Heart left ventricle (tissue), 13 donors: ENCODE measurements at regions not wholly inside any gene's neighbourhood (a gene's known extent, or its start where the extent isn't known, plus 50 kb on each side); places are given as distances from the start of the nearest gene placed in this dataset.

ENCODE experiments used
- CTCF ChIP-seq, 12 donors: fragments of 200-600 bp; sonication (generic) in 4 of 12; IDR thresholded peaks; one replicate each; pipeline versions ENCODE4 v1.5.0 to v1.8.0; 2018 to 2022; ENCODE audit warnings: antibody characterized with exemption in 12 of 12, mild to moderate bottlenecking in 5 of 12
- POLR2A ChIP-seq, 2 donors: fragments of 450-650 bp; IDR thresholded peaks; one replicate each; pipeline ENCODE4 v1.6.1; 2017; ENCODE audit warnings: antibody characterized with exemption in 2 of 2, mild to moderate bottlenecking in 2 of 2, moderate library complexity in 2 of 2
- donor health status: ischemic (EF 13 %, LVEDD 7.1; RV severe dilation, severe dysfunction).
- donor health status: DM: no; HTN: yes; CAD: no.
- donor health status: DM: no; HTN: no; CAD: no.
- donor health status: ischemic (EF 25% LVEDD 6.9; RV normal size, moderate dysfunction).
- donor health status: ischemic (EF 25% LVEDD 5.7; RV mildly dilated, moderate dysfunction).
- donor health status: ischemic (EF 35%, LVEDD 5.7; RV mildly dilated, moderate dysfunction).
- donor health status: nonischemic (EF 11% LVEDD 7.7; RV severe dilation, severe dysfunction).
- donor health status: DM: yes; HTN: yes; CAD: no.
- donor health status: PGD.
- donor health status: ischemic (EF 29% LVEDD 5.4; RV normal size, mild dysfunction).
- donor health status: nonischemic (EF 23%, LVEDD 6.1; RV moderate dilation, normal function).

- TF ChIP-seq CTCF (IDR thresholded peaks at IDR 0.05), result no peak
- TF ChIP-seq POLR2A (IDR thresholded peaks at IDR 0.05), result no peak
Measured at GRCh38 chr12:94702696-94703095, 52.3 kb upstream of the TMCC3 start.
